Retina (tissue), 1 donor: ENCODE measurements at regions not wholly inside any gene's neighbourhood (a gene's known extent, or its start where the extent isn't known, plus 50 kb on each side); places are given as distances from the start of the nearest gene placed in this dataset.
"Not testable (repeated sequence)": the region's sequence is repeated elsewhere in the genome, so short reads cannot be mapped to it uniquely, and the experiment has no call there.

Experiments used
- DNase-seq: peaks from one replicate; pipeline ENCODE4 v3.0.0-alpha.2; 2016

- DNase-seq, result not testable (repeated sequence)
These were observed 111.8 kb downstream of the FOXD4L6 start for GRCh38 chr9:41016699-41017098.

GRCh38 chr9:40999952-41000700 lies 128.4 kb downstream of the FOXD4L6 start:
- not testable (repeated sequence) for DNase-seq

- DNase-seq, result not testable (repeated sequence)
These were observed 133.0 kb downstream of the FOXD4L6 start for GRCh38 chr9:40995490-40995889.

- not testable (repeated sequence) for DNase-seq
These were observed 134.6 kb downstream of the FOXD4L6 start for GRCh38 chr9:40993842-40994241.

GRCh38 chr9:40993375-40993774 lies 135.1 kb downstream of the FOXD4L6 start:
- not testable (repeated sequence) for DNase-seq

- not testable (repeated sequence) for DNase-seq
These were observed 136.0 kb downstream of the FOXD4L6 start for GRCh38 chr9:40992472-40992821.

GRCh38 chr9:40991741-40992471 lies 136.6 kb downstream of the FOXD4L6 start:
- peak; percentile 100 for DNase-seq

GRCh38 chr9:40991100-40991740 lies 137.3 kb downstream of the FOXD4L6 start:
- not testable (repeated sequence) for DNase-seq

GRCh38 chr9:40986332-40986731 lies 142.1 kb downstream of the FOXD4L6 start:
- not testable (repeated sequence) for DNase-seq

- DNase-seq, result not testable (repeated sequence)
These were observed 153.1 kb downstream of the FOXD4L6 start for GRCh38 chr9:40975351-40975750.

- not testable (repeated sequence) for DNase-seq
These were observed 153.6 kb downstream of the FOXD4L6 start for GRCh38 chr9:40974912-40975311.

GRCh38 chr9:40971773-40972172 lies 156.7 kb downstream of the FOXD4L6 start:
- DNase-seq, result not testable (repeated sequence)

GRCh38 chr9:40970340-40970739 lies 158.1 kb downstream of the FOXD4L6 start:
- not testable (repeated sequence) for DNase-seq

- DNase-seq, result not testable (repeated sequence)
These were observed 166.0 kb downstream of the FOXD4L6 start for GRCh38 chr9:40962461-40962860.

GRCh38 chr9:40951876-40952494 lies 176.5 kb downstream of the FOXD4L6 start:
- not testable (repeated sequence) for DNase-seq

GRCh38 chr9:40946228-40946627 lies 182.3 kb downstream of the FOXD4L6 start:
- DNase-seq, result not testable (repeated sequence)

GRCh38 chr9:40942730-40943129 lies 185.8 kb downstream of the FOXD4L6 start:
- DNase-seq, result not testable (repeated sequence)

GRCh38 chr9:40939888-40940209 lies 188.6 kb downstream of the FOXD4L6 start:
- not testable (repeated sequence) for DNase-seq

- DNase-seq, result not testable (repeated sequence)
These were observed 189.1 kb downstream of the FOXD4L6 start for GRCh38 chr9:40939201-40939887.

- no peak for DNase-seq
These were observed 193.1 kb downstream of the FOXD4L6 start for GRCh38 chr9:40935336-40935735.

- not testable (repeated sequence) for DNase-seq
These were observed 194.0 kb downstream of the FOXD4L6 start for GRCh38 chr9:40934480-40934879.

- DNase-seq, result not testable (repeated sequence)
These were observed 198.1 kb downstream of the FOXD4L6 start for GRCh38 chr9:40930426-40930825.

GRCh38 chr9:40929488-40929845 lies 199.0 kb downstream of the FOXD4L6 start:
- not testable (repeated sequence) for DNase-seq
